ENCODE measurements at regions not wholly inside any gene's neighbourhood (a gene's known extent, or its start where the extent isn't known, plus 50 kb on each side); places are given as distances from the start of the nearest gene placed in this dataset.

DNA sequence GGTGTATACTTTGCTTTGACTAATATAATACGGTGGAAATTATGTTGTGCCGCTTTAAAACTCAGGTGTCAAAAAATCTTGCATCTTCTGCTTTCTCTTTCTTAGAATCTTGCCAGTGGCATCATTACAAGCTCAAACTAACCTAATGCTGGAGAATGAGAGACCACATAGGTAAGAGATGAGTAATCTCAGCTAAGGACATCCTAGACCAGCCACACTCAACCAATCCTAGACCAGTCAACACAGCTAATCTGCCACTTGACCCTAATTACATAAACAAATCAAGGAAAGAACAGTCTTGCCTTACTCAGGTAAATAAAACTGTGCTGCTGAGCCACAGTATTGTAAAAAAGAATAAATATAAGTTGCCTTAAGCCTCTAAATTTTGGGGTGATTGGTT lies 1323.9 kb upstream of the SPRY2 start:
- H2AFZ ChIP-seq (ENCODE audit: low read depth, low read length) = no peak overlapping the region
- H3K9ac ChIP-seq (ENCODE audit: low read length) = no peak overlapping the region

DNA sequence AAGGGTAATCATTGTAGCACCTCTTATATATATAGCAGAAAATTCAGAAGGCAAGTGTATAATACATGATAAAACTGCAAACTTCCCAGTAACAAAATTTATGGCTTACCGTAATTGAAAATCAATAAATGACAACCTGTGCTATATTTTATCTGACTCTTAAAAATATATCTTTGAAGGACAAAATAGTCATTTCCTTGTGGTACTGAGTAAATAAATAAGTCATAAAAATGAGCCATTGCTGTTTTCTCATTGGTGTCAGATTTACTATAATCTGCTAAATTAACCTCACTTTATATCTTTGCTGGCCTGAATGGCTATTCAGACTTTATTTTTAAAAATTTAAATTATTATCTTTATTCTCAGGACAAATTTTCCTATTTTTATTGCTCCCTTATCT lies 1319.1 kb upstream of the SPRY2 start:
- H3K27ac ChIP-seq (ENCODE audit: low read length) = no peak overlapping the region
- no peaks in the 10 kb centered on the region for H3F3A ChIP-seq (ENCODE audit: insufficient read depth, low read length, poor library complexity, severe bottlenecking)
- H2AFZ ChIP-seq (ENCODE audit: low read depth, low read length) = no peak overlapping the region
- no peak for TF ChIP-seq POLR2AphosphoS5 (IDR thresholded peaks at IDR 0.05)
- TF ChIP-seq, protein P1, sequence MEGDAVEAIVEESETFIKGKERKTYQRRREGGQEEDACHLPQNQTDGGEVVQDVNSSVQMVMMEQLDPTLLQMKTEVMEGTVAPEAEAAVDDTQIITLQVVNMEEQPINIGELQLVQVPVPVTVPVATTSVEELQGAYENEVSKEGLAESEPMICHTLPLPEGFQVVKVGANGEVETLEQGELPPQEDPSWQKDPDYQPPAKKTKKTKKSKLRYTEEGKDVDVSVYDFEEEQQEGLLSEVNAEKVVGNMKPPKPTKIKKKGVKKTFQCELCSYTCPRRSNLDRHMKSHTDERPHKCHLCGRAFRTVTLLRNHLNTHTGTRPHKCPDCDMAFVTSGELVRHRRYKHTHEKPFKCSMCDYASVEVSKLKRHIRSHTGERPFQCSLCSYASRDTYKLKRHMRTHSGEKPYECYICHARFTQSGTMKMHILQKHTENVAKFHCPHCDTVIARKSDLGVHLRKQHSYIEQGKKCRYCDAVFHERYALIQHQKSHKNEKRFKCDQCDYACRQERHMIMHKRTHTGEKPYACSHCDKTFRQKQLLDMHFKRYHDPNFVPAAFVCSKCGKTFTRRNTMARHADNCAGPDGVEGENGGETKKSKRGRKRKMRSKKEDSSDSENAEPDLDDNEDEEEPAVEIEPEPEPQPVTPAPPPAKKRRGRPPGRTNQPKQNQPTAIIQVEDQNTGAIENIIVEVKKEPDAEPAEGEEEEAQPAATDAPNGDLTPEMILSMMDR (IDR thresholded peaks at IDR 0.05; ENCODE audit: poor library complexity, severe bottlenecking) = no peak
- no peak for TF ChIP-seq RAD21 (conservative IDR thresholded peaks at IDR 0.05)
- no peak for TF ChIP-seq MXI1 (conservative IDR thresholded peaks at IDR 0.05; ENCODE audit: poor library complexity, severe bottlenecking)
- TF ChIP-seq TAF1 (IDR thresholded peaks at IDR 0.05; ENCODE audit: low read depth) = no peak
- no peak for TF ChIP-seq SMC3 (conservative IDR thresholded peaks at IDR 0.05; ENCODE audit: poor library complexity)
- TF ChIP-seq, protein P2, sequence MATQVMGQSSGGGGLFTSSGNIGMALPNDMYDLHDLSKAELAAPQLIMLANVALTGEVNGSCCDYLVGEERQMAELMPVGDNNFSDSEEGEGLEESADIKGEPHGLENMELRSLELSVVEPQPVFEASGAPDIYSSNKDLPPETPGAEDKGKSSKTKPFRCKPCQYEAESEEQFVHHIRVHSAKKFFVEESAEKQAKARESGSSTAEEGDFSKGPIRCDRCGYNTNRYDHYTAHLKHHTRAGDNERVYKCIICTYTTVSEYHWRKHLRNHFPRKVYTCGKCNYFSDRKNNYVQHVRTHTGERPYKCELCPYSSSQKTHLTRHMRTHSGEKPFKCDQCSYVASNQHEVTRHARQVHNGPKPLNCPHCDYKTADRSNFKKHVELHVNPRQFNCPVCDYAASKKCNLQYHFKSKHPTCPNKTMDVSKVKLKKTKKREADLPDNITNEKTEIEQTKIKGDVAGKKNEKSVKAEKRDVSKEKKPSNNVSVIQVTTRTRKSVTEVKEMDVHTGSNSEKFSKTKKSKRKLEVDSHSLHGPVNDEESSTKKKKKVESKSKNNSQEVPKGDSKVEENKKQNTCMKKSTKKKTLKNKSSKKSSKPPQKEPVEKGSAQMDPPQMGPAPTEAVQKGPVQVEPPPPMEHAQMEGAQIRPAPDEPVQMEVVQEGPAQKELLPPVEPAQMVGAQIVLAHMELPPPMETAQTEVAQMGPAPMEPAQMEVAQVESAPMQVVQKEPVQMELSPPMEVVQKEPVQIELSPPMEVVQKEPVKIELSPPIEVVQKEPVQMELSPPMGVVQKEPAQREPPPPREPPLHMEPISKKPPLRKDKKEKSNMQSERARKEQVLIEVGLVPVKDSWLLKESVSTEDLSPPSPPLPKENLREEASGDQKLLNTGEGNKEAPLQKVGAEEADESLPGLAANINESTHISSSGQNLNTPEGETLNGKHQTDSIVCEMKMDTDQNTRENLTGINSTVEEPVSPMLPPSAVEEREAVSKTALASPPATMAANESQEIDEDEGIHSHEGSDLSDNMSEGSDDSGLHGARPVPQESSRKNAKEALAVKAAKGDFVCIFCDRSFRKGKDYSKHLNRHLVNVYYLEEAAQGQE (IDR thresholded peaks at IDR 0.05; ENCODE audit: borderline replicate concordance) = no peak
- no peak for TF ChIP-seq EP300 (conservative IDR thresholded peaks at IDR 0.05; ENCODE audit: poor library complexity, severe bottlenecking)
- no peak for TF ChIP-seq EZH2 (IDR thresholded peaks at IDR 0.05; ENCODE audit: borderline replicate concordance, insufficient read depth, low read length, poor library complexity, severe bottlenecking)
- no peaks in the 10 kb centered on the region for H4K20me1 ChIP-seq (ENCODE audit: insufficient read depth)
- no peak overlapping the region for H3K4me2 ChIP-seq (ENCODE audit: low read length)
- no peaks in the 10 kb centered on the region for H3K9me3 ChIP-seq (ENCODE audit: low read length)
- H3K79me2 ChIP-seq (replicated peaks; ENCODE audit: insufficient read depth, low read length) = no peaks in the 10 kb centered on the region
- no peaks in the 10 kb centered on the region for H3K9me2 ChIP-seq (ENCODE audit: insufficient read depth, low read length)
- H3K27me3 ChIP-seq (ENCODE audit: insufficient read depth, low read depth, low read length) = no peaks in the 10 kb centered on the region
- H3K9ac ChIP-seq (ENCODE audit: low read length) = no peak overlapping the region
- H3K36me3 ChIP-seq (ENCODE audit: insufficient read depth, low read length) = no peaks in the 10 kb centered on the region
- H3K4me3 ChIP-seq (ENCODE audit: low read length) = no peak overlapping the region

More for the DNA sequence above, 1323.9 kb upstream of the SPRY2 start:
- no peak for TF ChIP-seq EP300 (conservative IDR thresholded peaks at IDR 0.05; ENCODE audit: poor library complexity, severe bottlenecking)
- TF ChIP-seq POLR2AphosphoS5 (IDR thresholded peaks at IDR 0.05) = no peak
- TF ChIP-seq EZH2 (IDR thresholded peaks at IDR 0.05; ENCODE audit: borderline replicate concordance, insufficient read depth, low read length, poor library complexity, severe bottlenecking) = no peak
- TF ChIP-seq, protein P2 (IDR thresholded peaks at IDR 0.05; ENCODE audit: borderline replicate concordance) = no peak
- TF ChIP-seq RAD21 (conservative IDR thresholded peaks at IDR 0.05) = no peak
- no peak for TF ChIP-seq MXI1 (conservative IDR thresholded peaks at IDR 0.05; ENCODE audit: poor library complexity, severe bottlenecking)
- no peak for TF ChIP-seq TAF1 (IDR thresholded peaks at IDR 0.05; ENCODE audit: low read depth)
- no peak for TF ChIP-seq SMC3 (conservative IDR thresholded peaks at IDR 0.05; ENCODE audit: poor library complexity)
- TF ChIP-seq, protein P1 (IDR thresholded peaks at IDR 0.05; ENCODE audit: poor library complexity, severe bottlenecking) = no peak
- H3K4me2 ChIP-seq (ENCODE audit: low read length) = no peak overlapping the region
- no peaks in the 10 kb centered on the region for H4K20me1 ChIP-seq (ENCODE audit: insufficient read depth)
- H3K9me3 ChIP-seq (ENCODE audit: low read length) = no peaks in the 10 kb centered on the region
- H3K27ac ChIP-seq (ENCODE audit: low read length) = no peak overlapping the region
- H3K27me3 ChIP-seq (ENCODE audit: insufficient read depth, low read depth, low read length) = no peaks in the 10 kb centered on the region
- H3K79me2 ChIP-seq (replicated peaks; ENCODE audit: insufficient read depth, low read length) = no peaks in the 10 kb centered on the region
- no peaks in the 10 kb centered on the region for H3K9me2 ChIP-seq (ENCODE audit: insufficient read depth, low read length)
- H3F3A ChIP-seq (ENCODE audit: insufficient read depth, low read length, poor library complexity, severe bottlenecking) = no peaks in the 10 kb centered on the region
- H3K36me3 ChIP-seq (ENCODE audit: insufficient read depth, low read length) = no peaks in the 10 kb centered on the region
- no peak overlapping the region for H3K4me3 ChIP-seq (ENCODE audit: low read length)
